ENCODE measurements at regions not wholly inside any gene's neighbourhood (a gene's known extent, or its start where the extent isn't known, plus 50 kb on each side); places are given as distances from the start of the nearest gene placed in this dataset.
"Not testable (repeated sequence)": the region's sequence is repeated elsewhere in the genome, so short reads cannot be mapped to it uniquely, and the experiment has no call there.

DNA sequence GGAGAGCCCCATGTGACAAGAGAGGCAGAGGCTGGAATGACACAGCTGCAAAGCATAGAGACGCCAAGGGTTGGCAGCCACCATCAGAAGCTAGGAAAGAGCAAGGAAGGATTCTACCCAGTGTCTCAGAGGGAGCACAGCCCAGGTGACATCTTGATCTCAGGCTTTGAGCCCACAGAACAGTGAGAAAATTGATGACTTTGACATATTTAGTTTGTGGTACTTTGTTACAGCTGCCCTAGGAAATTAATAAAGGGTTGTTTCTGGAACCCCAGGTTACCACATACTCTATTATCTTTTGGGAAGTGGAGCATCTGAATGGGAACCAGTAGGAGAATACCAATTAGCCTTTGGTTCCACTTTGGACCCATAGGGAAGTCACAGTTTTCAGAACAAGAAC is 231.7 kb downstream of the ZNF621 start:
- DNase-seq = no peak

DNA sequence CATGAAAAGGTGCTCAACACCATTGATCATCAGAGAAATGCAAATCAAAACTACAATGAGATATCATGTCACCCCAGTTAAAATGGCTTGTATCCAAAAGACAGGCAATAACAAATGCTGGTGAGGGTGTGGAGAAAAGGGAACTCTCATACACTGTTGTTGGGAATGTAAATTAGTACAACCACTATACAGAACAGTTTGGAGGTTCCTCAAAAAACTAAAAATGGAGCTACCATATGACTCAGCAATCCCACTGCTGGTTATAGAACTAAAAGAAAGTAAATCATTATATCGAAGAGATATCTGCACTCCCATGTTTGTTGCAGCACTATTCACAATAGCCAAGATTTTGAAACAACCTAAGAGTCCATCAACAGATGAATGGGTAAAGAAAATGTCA is 238.0 kb downstream of the ZNF621 start:
- DNase-seq = not testable (repeated sequence)

- no peak for DNase-seq
Observed at GRCh38 chr3:40763807-40764206, 239.0 kb downstream of the ZNF621 start.

- no peak for DNase-seq
Observed at GRCh38 chr3:40764747-40765146, 240.0 kb downstream of the ZNF621 start.

GRCh38 chr3:40765884-40766283 is 241.1 kb downstream of the ZNF621 start:
- DNase-seq = no peak

GRCh38 chr3:40766396-40766795 is 241.6 kb downstream of the ZNF621 start:
- DNase-seq = no peak

DNA sequence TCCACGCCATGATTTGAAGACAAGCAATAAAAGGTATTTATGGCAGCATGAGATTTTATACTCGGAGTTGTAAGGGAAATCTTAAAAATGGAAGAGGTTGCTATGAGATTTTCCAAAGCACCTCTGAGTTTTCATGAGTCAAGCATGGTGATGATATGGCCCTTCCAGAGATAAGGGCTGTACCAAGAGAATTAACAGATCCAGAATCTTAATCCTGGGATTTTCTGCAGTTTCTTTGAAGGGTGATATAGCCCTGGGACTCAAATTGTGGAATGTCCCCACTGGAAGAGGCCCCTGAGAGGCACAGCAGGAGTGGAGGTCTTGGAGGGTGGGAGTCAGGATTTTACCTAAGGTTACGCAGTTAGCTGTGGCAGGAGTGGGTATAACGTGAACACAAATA is 243.3 kb downstream of the ZNF621 start:
- DNase-seq = no peak

- DNase-seq = no peak
Observed at GRCh38 chr3:40768536-40768935, 243.8 kb downstream of the ZNF621 start.

DNA sequence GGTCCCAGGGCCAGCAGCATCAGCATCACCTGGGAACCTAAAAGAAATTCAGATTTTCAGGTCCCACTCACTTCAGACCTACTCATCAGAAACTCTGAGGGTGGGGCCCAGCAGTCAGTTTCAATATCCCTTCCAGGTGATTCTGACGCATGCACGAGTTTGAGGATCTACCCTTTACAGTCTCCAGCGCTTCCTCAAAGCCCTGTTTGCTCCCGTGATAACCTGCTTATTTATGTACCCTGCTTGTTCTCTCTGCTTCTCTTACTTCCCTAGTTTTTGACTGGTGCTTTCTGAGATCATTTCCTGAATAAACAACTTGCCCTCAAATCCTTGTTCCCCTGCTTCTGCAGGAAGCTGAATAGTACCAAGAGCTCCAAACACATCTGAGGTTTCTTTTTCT is 245.3 kb downstream of the ZNF621 start:
- DNase-seq = no peak

DNA sequence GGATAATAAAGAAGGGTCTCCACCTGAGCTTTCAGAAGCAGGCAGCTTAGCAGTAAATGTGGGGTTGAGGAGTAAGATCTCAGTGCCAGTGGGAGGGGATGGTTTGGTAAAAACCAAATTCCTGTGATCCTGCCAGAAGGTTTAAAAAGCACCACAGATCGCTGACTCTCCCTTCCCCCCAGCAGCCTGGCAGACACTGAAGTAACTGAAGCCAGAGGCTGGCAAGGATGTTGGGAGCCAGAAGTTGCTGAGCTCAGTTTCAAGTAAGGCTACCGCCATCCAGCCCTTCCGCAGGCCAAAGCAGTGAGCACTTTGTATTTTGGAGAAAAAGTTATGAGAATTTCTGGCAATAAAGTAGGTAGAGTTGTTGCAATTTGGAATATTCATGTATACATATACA is 246.4 kb downstream of the ZNF621 start:
- DNase-seq = no peak

DNA sequence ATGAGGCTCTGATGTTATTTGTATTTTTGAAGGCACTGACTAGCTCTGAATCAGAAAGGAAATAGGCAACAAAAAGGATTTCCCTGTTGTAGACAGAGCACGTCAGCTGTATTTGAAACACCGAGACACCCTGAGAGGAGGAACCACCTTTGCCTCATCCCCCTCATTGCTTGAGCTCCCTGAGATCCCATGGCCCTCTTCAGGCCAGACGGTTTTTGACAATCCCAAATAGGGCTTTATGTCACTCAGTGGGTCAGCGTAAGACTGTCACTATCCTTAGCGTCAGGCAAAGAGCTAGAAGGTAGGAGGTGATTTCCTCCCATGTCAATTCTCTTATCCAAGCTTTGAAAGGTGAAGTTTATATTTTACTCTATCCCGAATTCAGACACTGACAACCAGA is 254.3 kb downstream of the ZNF621 start:
- no peak for DNase-seq

DNA sequence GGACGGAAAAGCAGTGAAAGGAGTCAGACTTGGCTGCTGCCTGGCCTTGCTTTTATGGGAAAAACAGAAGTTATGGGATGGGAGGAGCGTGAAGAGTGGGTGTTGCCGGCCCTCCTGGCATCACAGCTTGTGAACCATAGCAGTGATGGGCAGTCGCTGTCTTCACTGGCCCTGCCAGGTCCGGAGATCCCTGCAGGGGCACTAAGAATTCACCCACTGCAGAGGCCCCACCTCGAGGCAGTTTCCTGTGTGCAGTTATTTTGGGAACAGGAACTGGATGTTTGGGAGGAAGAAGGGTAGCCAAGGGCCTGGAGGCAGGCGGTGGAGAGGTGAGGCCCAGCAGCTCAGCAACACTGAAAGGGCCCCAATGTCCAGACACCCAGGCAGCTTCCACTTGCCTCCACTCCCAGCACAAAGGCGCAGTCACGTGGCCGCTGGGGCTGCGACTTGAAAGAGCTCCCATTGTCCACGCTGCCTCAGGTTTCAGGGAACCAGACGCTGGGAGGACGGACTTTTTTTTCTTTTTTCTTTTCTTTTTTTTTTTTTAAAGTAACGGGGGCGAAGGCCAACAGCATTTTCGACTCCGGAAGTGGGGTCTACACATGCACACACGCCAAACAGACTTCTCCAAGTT is 255.6 kb downstream of the ZNF621 start:
- DNase-seq = no peak

- DNase-seq = no peak
Observed at GRCh38 chr3:40780925-40781406, 256.2 kb downstream of the ZNF621 start.

GRCh38 chr3:40782111-40782721 is 257.5 kb downstream of the ZNF621 start:
- DNase-seq = no peak

DNA sequence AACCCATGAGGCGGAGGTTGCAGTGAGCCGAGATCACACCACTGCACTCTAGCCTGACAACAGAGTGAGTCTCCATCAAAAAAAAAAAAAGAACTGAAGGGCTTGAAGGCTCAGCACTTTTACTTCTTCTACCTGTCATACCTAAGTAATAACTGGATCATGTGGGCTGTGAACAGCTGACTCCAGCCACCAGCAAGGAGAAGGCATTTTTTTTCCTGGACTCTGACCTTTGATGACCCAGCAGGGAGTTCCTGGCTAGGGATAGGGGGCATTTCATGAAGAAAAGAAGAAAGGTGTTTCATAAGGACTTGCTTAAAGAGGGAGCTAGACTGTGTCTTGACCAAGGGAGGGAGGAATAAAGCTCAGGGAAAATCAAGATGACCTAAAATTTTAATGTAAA is 266.0 kb downstream of the ZNF621 start:
- DNase-seq = no peak

DNA sequence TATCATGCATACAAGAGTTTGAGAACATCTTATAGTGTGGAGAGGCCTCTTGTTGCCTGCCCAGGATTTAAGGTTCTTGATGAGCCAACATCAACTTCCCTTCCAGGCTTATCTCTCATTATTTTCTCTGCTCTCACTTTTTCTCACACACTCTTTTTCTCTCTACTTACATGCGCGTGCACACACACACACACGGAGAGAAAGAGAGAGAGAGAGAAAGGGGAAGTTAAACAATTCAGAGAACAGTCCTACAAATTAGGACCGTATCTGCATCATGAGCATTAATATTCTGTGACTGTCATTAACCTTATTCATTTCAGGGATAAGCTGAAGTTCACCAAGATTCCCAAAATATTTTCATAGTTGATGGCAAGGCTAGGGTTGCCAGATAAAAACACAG is 269.0 kb downstream of the ZNF621 start:
- DNase-seq = no peak

DNA sequence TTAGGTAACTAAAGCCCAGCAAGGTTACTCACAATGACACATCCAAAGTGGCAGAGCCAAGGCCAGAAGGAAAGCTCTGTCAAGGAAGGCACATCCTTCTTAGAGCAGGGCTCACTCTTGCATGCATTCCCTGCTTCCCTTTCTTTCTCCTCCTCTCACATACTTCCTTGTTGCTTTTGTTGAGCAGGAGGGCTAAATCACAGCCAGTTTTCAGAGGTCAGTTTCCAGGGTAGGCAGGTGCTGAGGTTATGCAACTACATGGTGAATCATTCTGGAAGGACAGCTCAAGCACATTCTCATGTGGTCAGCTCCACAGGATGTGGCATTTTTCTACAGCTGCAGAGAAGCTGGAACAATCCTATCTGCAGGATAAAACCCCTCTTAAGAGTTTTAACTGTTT is 275.6 kb downstream of the ZNF621 start:
- no peak for DNase-seq

GRCh38 chr3:40801284-40801741 is 276.6 kb downstream of the ZNF621 start:
- no peak for DNase-seq

DNA sequence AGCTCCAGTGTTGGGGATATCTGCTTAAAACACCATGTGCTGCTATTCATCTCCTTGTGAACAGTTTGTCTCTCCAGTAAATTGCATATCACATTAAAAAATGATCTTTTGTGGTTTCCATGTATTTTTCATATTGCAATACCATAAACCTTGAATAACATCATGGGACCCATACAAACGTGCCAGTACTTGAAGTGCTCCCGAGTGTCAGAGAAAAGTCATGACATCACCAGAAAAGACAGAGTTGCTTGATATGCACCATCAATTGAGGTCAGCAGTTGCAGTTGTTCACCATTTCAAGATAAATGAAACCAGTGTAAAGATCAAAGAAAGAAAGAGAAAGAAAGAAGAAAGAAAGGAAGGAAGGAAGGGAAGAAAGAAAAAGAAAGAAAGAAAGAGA is 278.6 kb downstream of the ZNF621 start:
- DNase-seq = no peak

GRCh38 chr3:40805456-40805855 is 280.7 kb downstream of the ZNF621 start:
- DNase-seq = no peak

DNA sequence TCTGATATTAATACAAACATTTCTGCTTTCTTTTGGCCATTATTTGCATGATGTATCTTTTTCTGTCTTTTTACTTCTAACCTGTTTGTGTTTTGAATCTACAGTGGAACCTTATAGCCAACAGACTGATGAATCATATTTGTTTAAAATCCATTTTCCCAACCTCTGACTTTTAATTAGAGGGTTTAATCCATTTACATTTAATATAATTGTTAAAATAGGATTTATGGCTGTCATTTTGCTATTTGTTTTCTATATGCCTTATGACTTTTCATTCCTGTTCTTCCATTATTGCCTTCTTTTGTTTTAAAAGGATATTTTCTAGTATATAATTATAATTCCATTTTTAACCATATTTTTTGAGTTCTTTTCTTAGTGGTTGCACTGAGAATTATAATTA is 286.1 kb downstream of the ZNF621 start:
- DNase-seq = no peak

GRCh38 chr3:40817017-40817416 is 292.3 kb downstream of the ZNF621 start:
- no peak for DNase-seq

DNA sequence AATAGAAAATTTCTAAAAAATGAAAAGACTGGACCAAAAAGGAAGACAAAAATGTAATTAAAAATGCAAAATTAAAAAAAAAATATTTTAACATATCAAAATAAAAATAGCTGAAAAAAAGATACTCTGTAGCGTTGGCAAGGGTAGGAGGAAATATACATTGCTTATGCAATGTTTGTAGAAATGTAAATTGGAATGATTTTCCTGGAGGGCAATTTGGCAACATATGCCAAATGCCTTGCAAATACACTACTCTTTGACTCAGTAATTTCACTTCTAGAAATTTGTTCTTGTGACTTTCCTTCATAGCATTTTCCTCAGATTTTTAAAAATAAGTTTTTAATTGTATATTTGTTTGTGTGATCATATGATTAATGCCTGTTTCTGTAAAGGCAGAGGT is 296.6 kb downstream of the ZNF621 start:
- DNase-seq = no peak

DNA sequence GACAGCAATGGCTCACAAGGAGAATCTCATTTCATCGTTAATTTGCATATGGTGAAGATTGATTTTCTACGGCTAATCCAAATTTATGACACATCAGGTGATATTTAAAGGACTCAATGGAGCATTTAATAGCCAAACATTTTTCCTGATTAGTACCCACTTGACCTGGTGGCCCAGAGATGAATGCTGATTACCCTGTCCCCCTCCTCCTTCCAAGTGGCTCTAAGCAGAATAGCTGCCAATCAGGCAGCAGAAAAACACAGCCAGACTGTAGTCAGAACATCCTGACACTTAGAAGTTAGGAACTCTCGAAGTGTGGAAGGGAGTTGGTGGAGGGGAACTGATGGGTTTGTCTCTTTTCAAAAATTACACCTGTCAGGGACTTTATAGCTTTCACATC is 302.5 kb downstream of the ZNF621 start:
- DNase-seq = no peak
